HepG2 (cell line): ENCODE measurements at regions not wholly inside any gene's neighbourhood (a gene's known extent, or its start where the extent isn't known, plus 50 kb on each side); places are given as distances from the start of the nearest gene placed in this dataset.

Experiments
- ATAC-seq: fragments of 200-7000 bp; cut with Tn5 transposase; 3 replicates; pipeline ENCODE4 v1.9.1; 2020; ENCODE audit warnings: mild to moderate bottlenecking, moderate library complexity
- BruUV-seq: library from RNA; stranded (reverse); fragments of 400-500 nt; replicated peaks from 2 replicates; lab custom pipeline; 2021; lab: Mats Ljungman, UMichigan
- CTCF ChIA-PET: fragments of 300-600 bp; formaldehyde crosslinking; extraction: SDS; loops from one replicate; lab custom pipeline; 2021; ENCODE audit warnings: low total read pairs, inconsistent platforms, low intra/inter-chr PET ratio; lab: Yijun Ruan, JAX
- POLR2A ChIA-PET: fragments of 350-600 bp; sonication (Branson Sonifier 250); formaldehyde crosslinking; loops from one replicate; lab custom pipeline; 2020; ENCODE audit warnings: antibody characterized with exemption, inconsistent platforms; lab: Yijun Ruan, JAX
- DNase-seq: peaks from one replicate; pipeline ENCODE4 v3.0.0-alpha.2; 2015; ENCODE audit warnings: low spot score
- FAIRE-seq: peaks from 3 replicates; lab custom pipeline; 2011; peaks lifted over from hg19 to GRCh38; lab: Jason Lieb, UNC
- H2AFZ ChIP-seq: one replicate; pipeline ENCODE4 v1.6.1; 2011; ENCODE audit warnings: low read length, inconsistent platforms
- H3K27ac ChIP-seq: fragments of 300-600 bp; 3 replicates; pipeline ENCODE4 v1.8.0; 2011; ENCODE audit warnings: mixed run types, mild to moderate bottlenecking, mixed read lengths, low read length, inconsistent platforms; ENCODE audit not compliant: insufficient read depth; ENCODE audit errors: extremely low read length
- H3K27me3 ChIP-seq, 2 experiments: fragments of 200-600 bp in 1 of 2; 2 replicates in 1 of 2; 3 replicates in 1 of 2; pipeline versions ENCODE4 v1.6.0 to v1.8.0; 2011; ENCODE audit warnings: low read length in 2 of 2, mild to moderate bottlenecking in 2 of 2, moderate library complexity in 2 of 2, inconsistent platforms in 1 of 2; ENCODE audit not compliant: insufficient read depth in 2 of 2, control insufficient read depth in 1 of 2
- H3K36me3 ChIP-seq, 2 experiments: fragments of 200-600 bp in 1 of 2; replicated peaks in 1 of 2; 2 replicates in 1 of 2; 3 replicates in 1 of 2; pipeline versions ENCODE4 v1.5.1 to v1.8.0; 2011; ENCODE audit warnings: low read length in 2 of 2, inconsistent platforms in 1 of 2; ENCODE audit not compliant: insufficient read depth in 2 of 2, control insufficient read depth in 1 of 2
- H3K4me1 ChIP-seq: 2 replicates; pipeline ENCODE4 v1.5.1; 2012; ENCODE audit warnings: low read length, inconsistent platforms; ENCODE audit not compliant: insufficient read depth
- H3K4me2 ChIP-seq: 2 replicates; pipeline ENCODE4 v1.6.0; 2011; ENCODE audit warnings: low read depth, low read length, inconsistent platforms
- H3K4me3 ChIP-seq, 3 experiments: fragments of 200-600 bp in 1 of 3; sonication (generic), shearing (Covaris generic) in 1 of 3; replicated peaks in 1 of 3; 2 replicates each; pipeline ENCODE4 v1.5.1; 2011 to 2016; ENCODE audit warnings: low read length in 3 of 3, inconsistent platforms in 2 of 3, low read depth in 2 of 3, mild to moderate bottlenecking in 2 of 3, control low read depth in 1 of 3, mixed read lengths in 1 of 3; ENCODE audit not compliant: insufficient read depth in 1 of 3
- H3K79me2 ChIP-seq: one replicate; pipeline ENCODE4 v1.6.1; 2011; ENCODE audit warnings: low read length, inconsistent platforms; ENCODE audit not compliant: insufficient read depth
- H3K9ac ChIP-seq: 2 replicates; pipeline ENCODE4 v1.6.0; 2011; ENCODE audit warnings: mild to moderate bottlenecking, low read depth, low read length, inconsistent platforms; ENCODE audit not compliant: insufficient read depth
- H3K9me3 ChIP-seq: 2 replicates; pipeline ENCODE4 v1.5.1; 2012; ENCODE audit warnings: mild to moderate bottlenecking, low read length
- H4K20me1 ChIP-seq: 2 replicates; pipeline ENCODE4 v1.6.0; 2011; ENCODE audit warnings: inconsistent platforms, mild to moderate bottlenecking, low read length, moderate library complexity; ENCODE audit not compliant: insufficient read depth
- KDM1A ChIP-seq: IDR thresholded peaks from 2 replicates; pipeline ENCODE4 v1.6.1; 2016; ENCODE audit warnings: missing compliant biosample characterization
- NRL ChIP-seq: sonication (generic); formaldehyde crosslinking; IDR thresholded peaks from 2 replicates; pipeline ENCODE4 v1.5.0; 2020; ENCODE audit warnings: missing genetic modification reagents, mild to moderate bottlenecking, moderate library complexity, borderline replicate concordance
- ZBTB3 ChIP-seq: sonication (generic); formaldehyde crosslinking; IDR thresholded peaks from 2 replicates; pipeline ENCODE4 v1.4.0; 2020; ENCODE audit warnings: low read depth, mild to moderate bottlenecking, moderate library complexity, missing genetic modification reagents, borderline replicate concordance
- ZNF619 ChIP-seq: sonication (generic); formaldehyde crosslinking; IDR thresholded peaks from 2 replicates; pipeline ENCODE4 v1.4.0; 2020; ENCODE audit warnings: mild to moderate bottlenecking, missing genetic modification reagents
- WGBS: methylation state at CpG from one replicate; pipeline ENCODE4 v1.1.6; 2017; ENCODE audit warnings: low lambda C conversion rate; 5-methylcytosine and 5-hydroxymethylcytosine counted together
- in situ Hi-C: cut with HindIII; loops from 2 replicates; pipeline ENCODE4 v1.10.0; 2017; ENCODE audit warnings: low pct_unique_long_range_greater_than_20kb; ENCODE audit not compliant: extremely low pct_ligation_motif_present
- intact Hi-C: fragments of 100-400 bp; cut with micrococcal nuclease; formaldehyde crosslinking; loops from one replicate; pipeline ENCODE4 v1.10.0; 2022; ENCODE audit not compliant: unreplicated experiment
- TF ChIP-seq, protein P1 (sequence below): sonication (generic); formaldehyde crosslinking; IDR thresholded peaks from one replicate; pipeline ENCODE4 v1.5.1; 2020; ENCODE audit warnings: mild to moderate bottlenecking, missing genetic modification reagents; ENCODE audit errors: not compliant biosample characterization
- TF ChIP-seq, protein P2 (sequence below): sonication (generic); formaldehyde crosslinking; IDR thresholded peaks from 2 replicates; pipeline ENCODE4 v1.4.0; 2020; ENCODE audit warnings: missing genetic modification reagents, borderline replicate concordance

- Histone ChIP-seq H3K27me3 (no peaks in the 10 kb centered on the region), H3K4me1 (no peaks in the 10 kb centered on the region), H3K9ac (no peak overlapping the region), H4K20me1 (no peaks in the 10 kb centered on the region), H2AFZ (no peak overlapping the region), H3K27ac (no peak overlapping the region), H3K9me3 (no peaks in the 10 kb centered on the region), H3K36me3 (no peaks in the 10 kb centered on the region), H3K4me3 (no peak overlapping the region), H3K4me2 (no peak overlapping the region), H3K79me2 (no peaks in the 10 kb centered on the region)
- TF ChIP-seq NRL (CRISPR knock-in tag) = no peak
- no peak for DNase-seq
- BruUV-seq = no TSS peak
- intact Hi-C loops = no loop called here
- WGBS = 2% methylated on average over 2 of the region's 2 CpGs
- no peak for ATAC-seq
- ChIA-PET CTCF (no interaction called here), POLR2A (no interaction called here)
- no peak for FAIRE-seq
- in situ Hi-C loops = no loop called here
Observed at GRCh38 chr2:185108588-185108987, 510.3 kb downstream of the ZNF804A start.

- H3K4me3 ChIP-seq = no peak overlapping the region
- in situ Hi-C loops (no loop called here), intact Hi-C loops (no loop called here)
- H2AFZ ChIP-seq = no peak overlapping the region
- no peak overlapping the region for H3K9ac ChIP-seq
- no peak overlapping the region for H3K27ac ChIP-seq
- ATAC-seq = no peak
- no peaks in the 10 kb centered on the region for H3K79me2 ChIP-seq
- DNase-seq = no peak
- no peaks in the 10 kb centered on the region for H4K20me1 ChIP-seq
- H3K27me3 ChIP-seq = no peaks in the 10 kb centered on the region
- H3K36me3 ChIP-seq = no peaks in the 10 kb centered on the region
- ChIA-PET POLR2A (no interaction called here), CTCF (no interaction called here)
- no TSS peak for BruUV-seq
- WGBS = 0% methylated on average over 1 of the region's 1 CpG
- no peak for FAIRE-seq
- no peaks in the 10 kb centered on the region for H3K9me3 ChIP-seq
- no peak overlapping the region for H3K4me2 ChIP-seq
- H3K4me1 ChIP-seq = no peaks in the 10 kb centered on the region
- TF ChIP-seq, protein P1, sequence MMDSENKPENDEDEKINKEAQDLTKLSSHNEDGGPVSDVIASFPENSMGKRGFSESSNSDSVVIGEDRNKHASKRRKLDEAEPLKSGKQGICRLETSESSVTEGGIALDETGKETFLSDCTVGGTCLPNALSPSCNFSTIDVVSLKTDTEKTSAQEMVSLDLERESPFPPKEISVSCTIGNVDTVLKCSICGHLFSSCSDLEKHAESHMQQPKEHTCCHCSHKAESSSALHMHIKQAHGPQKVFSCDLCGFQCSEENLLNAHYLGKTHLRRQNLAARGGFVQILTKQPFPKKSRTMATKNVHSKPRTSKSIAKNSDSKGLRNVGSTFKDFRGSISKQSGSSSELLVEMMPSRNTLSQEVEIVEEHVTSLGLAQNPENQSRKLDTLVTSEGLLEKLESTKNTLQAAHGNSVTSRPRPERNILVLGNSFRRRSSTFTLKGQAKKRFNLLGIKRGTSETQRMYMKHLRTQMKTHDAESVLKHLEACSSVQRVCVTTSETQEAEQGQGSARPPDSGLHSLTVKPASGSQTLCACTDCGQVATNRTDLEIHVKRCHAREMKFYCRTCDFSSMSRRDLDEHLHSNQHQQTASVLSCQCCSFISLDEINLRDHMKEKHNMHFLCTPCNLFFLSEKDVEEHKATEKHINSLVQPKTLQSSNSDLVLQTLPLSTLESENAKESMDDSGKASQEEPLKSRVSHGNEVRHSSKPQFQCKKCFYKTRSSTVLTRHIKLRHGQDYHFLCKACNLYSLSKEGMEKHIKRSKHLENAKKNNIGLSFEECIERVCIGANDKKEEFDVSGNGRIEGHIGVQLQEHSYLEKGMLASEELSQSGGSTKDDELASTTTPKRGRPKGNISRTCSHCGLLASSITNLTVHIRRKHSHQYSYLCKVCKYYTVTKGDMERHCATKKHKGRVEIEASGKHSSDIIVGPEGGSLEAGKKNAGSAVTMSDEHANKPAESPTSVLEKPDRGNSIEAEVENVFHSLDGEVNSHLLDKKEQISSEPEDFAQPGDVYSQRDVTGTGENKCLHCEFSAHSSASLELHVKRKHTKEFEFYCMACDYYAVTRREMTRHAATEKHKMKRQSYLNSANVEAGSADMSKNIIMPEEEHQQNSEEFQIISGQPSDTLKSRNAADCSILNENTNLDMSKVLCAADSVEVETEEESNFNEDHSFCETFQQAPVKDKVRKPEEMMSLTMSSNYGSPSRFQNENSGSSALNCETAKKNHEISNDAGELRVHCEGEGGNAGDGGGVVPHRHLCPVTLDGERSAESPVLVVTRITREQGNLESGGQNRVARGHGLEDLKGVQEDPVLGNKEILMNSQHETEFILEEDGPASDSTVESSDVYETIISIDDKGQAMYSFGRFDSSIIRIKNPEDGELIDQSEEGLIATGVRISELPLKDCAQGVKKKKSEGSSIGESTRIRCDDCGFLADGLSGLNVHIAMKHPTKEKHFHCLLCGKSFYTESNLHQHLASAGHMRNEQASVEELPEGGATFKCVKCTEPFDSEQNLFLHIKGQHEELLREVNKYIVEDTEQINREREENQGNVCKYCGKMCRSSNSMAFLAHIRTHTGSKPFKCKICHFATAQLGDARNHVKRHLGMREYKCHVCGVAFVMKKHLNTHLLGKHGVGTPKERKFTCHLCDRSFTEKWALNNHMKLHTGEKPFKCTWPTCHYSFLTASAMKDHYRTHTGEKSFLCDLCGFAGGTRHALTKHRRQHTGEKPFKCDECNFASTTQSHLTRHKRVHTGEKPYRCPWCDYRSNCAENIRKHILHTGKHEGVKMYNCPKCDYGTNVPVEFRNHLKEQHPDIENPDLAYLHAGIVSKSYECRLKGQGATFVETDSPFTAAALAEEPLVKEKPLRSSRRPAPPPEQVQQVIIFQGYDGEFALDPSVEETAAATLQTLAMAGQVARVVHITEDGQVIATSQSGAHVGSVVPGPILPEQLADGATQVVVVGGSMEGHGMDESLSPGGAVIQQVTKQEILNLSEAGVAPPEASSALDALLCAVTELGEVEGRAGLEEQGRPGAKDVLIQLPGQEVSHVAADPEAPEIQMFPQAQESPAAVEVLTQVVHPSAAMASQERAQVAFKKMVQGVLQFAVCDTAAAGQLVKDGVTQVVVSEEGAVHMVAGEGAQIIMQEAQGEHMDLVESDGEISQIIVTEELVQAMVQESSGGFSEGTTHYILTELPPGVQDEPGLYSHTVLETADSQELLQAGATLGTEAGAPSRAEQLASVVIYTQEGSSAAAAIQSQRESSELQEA (CRISPR knock-in tag) = no peak
- TF ChIP-seq ZBTB3 (no peak), KDM1A (CRISPR knock-in tag) (no peak), ZNF619 (CRISPR knock-in tag) (no peak)
- TF ChIP-seq, protein P2, sequence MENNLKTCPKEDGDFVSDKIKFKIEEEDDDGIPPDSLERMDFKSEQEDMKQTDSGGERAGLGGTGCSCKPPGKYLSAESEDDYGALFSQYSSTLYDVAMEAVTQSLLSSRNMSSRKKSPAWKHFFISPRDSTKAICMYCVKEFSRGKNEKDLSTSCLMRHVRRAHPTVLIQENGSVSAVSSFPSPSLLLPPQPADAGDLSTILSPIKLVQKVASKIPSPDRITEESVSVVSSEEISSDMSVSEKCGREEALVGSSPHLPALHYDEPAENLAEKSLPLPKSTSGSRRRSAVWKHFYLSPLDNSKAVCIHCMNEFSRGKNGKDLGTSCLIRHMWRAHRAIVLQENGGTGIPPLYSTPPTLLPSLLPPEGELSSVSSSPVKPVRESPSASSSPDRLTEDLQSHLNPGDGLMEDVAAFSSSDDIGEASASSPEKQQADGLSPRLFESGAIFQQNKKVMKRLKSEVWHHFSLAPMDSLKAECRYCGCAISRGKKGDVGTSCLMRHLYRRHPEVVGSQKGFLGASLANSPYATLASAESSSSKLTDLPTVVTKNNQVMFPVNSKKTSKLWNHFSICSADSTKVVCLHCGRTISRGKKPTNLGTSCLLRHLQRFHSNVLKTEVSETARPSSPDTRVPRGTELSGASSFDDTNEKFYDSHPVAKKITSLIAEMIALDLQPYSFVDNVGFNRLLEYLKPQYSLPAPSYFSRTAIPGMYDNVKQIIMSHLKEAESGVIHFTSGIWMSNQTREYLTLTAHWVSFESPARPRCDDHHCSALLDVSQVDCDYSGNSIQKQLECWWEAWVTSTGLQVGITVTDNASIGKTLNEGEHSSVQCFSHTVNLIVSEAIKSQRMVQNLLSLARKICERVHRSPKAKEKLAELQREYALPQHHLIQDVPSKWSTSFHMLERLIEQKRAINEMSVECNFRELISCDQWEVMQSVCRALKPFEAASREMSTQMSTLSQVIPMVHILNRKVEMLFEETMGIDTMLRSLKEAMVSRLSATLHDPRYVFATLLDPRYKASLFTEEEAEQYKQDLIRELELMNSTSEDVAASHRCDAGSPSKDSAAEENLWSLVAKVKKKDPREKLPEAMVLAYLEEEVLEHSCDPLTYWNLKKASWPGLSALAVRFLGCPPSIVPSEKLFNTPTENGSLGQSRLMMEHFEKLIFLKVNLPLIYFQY (CRISPR knock-in tag) = no peak
Observed at GRCh38 chr2:185127412-185127811, 529.1 kb downstream of the ZNF804A start.
